Endothelial cell of umbilical vein (primary cell): ENCODE measurements at regions not wholly inside any gene's neighbourhood (a gene's known extent, or its start where the extent isn't known, plus 50 kb on each side); places are given as distances from the start of the nearest gene placed in this dataset.

Experiments
- CTCF ChIP-seq, 2 donors: IDR thresholded peaks; 1 replicate in 1 of 2; 2 replicates in 1 of 2; pipeline ENCODE4 v1.5.1; 2011; ENCODE audit warnings: low read length in 2 of 2, mild to moderate bottlenecking in 2 of 2, moderate library complexity in 2 of 2, control low read depth in 1 of 2, inconsistent platforms in 1 of 2, low read depth in 1 of 2; ENCODE audit not compliant: insufficient read depth in 1 of 2; ENCODE audit errors: extremely low read depth in 1 of 2
- EZH2 ChIP-seq: IDR thresholded peaks from 2 replicates; pipeline ENCODE4 v1.6.1; 2012; ENCODE audit warnings: borderline replicate concordance, low read depth, mild to moderate bottlenecking, moderate library complexity, low read length, inconsistent platforms; ENCODE audit not compliant: severe bottlenecking
- JUN ChIP-seq: IDR thresholded peaks from 2 replicates; pipeline ENCODE4 v1.6.1; 2011; ENCODE audit warnings: borderline replicate concordance, low read depth; ENCODE audit not compliant: insufficient read length, insufficient read depth
- POLR2A ChIP-seq: IDR thresholded peaks from 2 replicates; pipeline ENCODE4 v1.6.1; 2012; ENCODE audit warnings: low read depth, mild to moderate bottlenecking, control low read depth, low read length
- POLR2AphosphoS5 ChIP-seq: IDR thresholded peaks from 2 replicates; pipeline ENCODE4 v1.6.1; 2012; ENCODE audit warnings: low read depth, mild to moderate bottlenecking, control low read depth, low read length, moderate library complexity; ENCODE audit not compliant: insufficient read depth

GRCh38 chrY:19146296-19146695 lies 372.8 kb upstream of the HSFY2 start:
- no peak for TF ChIP-seq CTCF (IDR thresholded peaks at IDR 0.05; ENCODE audit: extremely low read depth in 1 of 2, insufficient read depth in 1 of 2, low read depth in 1 of 2, low read length in 2 of 2)
- TF ChIP-seq POLR2A, result no peak
- no peak for TF ChIP-seq POLR2AphosphoS5
- no peak for TF ChIP-seq JUN
- no peak for TF ChIP-seq EZH2
